Tibial nerve (tissue), 3 donors: ENCODE measurements at regions not wholly inside any gene's neighbourhood (a gene's known extent, or its start where the extent isn't known, plus 50 kb on each side); places are given as distances from the start of the nearest gene placed in this dataset.

Experiments
- CTCF ChIP-seq, 5 experiments: fragments of 200-600 bp in 3 of 5; fragments of 450-650 bp in 2 of 5; sonication (generic) in 3 of 5; IDR thresholded peaks; one replicate each; pipeline ENCODE4 v1.5.1; 2016 to 2019; ENCODE audit warnings: antibody characterized with exemption in 5 of 5, mild to moderate bottlenecking in 3 of 5, moderate library complexity in 2 of 5
- POLR2A ChIP-seq, 2 donors: fragments of 450-650 bp; IDR thresholded peaks; one replicate each; pipeline ENCODE4 v1.6.1; 2017; ENCODE audit warnings: antibody characterized with exemption in 2 of 2, mild to moderate bottlenecking in 2 of 2, moderate library complexity in 2 of 2

GRCh38 chr3:153752405-153753027 is 368.7 kb upstream of the ARHGEF26 start:
- no peak for TF ChIP-seq POLR2A (IDR thresholded peaks at IDR 0.05)
- no peak for TF ChIP-seq CTCF (IDR thresholded peaks at IDR 0.05)
